ENCODE measurements at regions not wholly inside any gene's neighbourhood (a gene's known extent, or its start where the extent isn't known, plus 50 kb on each side); places are given as distances from the start of the nearest gene placed in this dataset.

DNA sequence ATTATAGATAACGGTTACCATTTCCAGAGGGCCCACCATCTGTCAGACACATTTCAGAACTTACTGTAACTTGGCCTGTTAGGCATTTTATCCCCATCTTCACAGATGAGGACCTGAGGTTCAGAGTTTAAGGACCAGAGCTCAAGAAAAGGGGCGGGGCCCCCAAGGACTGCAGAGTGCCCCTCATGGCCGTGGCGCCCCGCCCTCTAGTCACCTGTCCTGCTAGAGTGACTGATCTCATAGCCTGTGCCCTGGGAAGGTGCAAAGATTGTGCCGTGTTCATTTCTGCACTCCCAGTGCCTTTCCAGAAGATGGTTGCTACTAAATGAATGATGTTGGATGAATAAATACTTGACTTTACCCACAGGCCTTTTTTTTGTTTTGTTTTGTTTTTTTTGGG lies 107.0 kb downstream of the XRCC2 start:
- no TSS peak for BruUV-seq (replicated peaks)
- POLR2A ChIA-PET (ENCODE audit: unreplicated experiment) = no interaction called here
- Histone ChIP-seq H3K56ac (ENCODE audit: extremely low read depth, insufficient read depth, low read length) (no peak overlapping the region), H3K27ac (ENCODE audit: insufficient read depth, low read length) (no peak overlapping the region), H3K27me3 (ENCODE audit: control insufficient read depth, insufficient read depth, low read length) (peaks cover 3% of the 10 kb centered on the region; the same call in 1 of the 2 replicates), H3K4me2 (ENCODE audit: low read depth, low read length) (no peak overlapping the region), H2BK120ac (ENCODE audit: low read depth, low read length) (no peak overlapping the region), H2AFZ (replicated peaks; ENCODE audit: low read length, poor library complexity) (no peak overlapping the region), H2BK15ac (ENCODE audit: low read depth, low read length) (no peak overlapping the region), H3K9ac (ENCODE audit: low read depth, low read length) (no peak overlapping the region), H3K9me3 (ENCODE audit: control insufficient read depth, insufficient read depth, low read length) (no peaks in the 10 kb centered on the region), H2BK20ac (ENCODE audit: low read depth, low read length) (no peak overlapping the region), H3K23ac (ENCODE audit: low read depth, low read length) (no peak overlapping the region), H2BK5ac (ENCODE audit: low read depth, low read length, poor library complexity, severe bottlenecking) (no peak overlapping the region), H3K36me3 (ENCODE audit: control insufficient read depth, insufficient read depth, low read length) (no peaks in the 10 kb centered on the region), H2AK9ac (replicated peaks; ENCODE audit: low read depth, low read length, poor library complexity) (no peak overlapping the region), H3K4ac (ENCODE audit: low read depth, low read length) (no peak overlapping the region), H4K8ac (ENCODE audit: low read depth in 2 of 2, low read length in 2 of 2) (no peak overlapping the region), H4K20me1 (ENCODE audit: insufficient read depth, low read length) (no peaks in the 10 kb centered on the region), H3K18ac (ENCODE audit: low read depth, low read length) (no peak overlapping the region), H3K4me3 (ENCODE audit: insufficient read depth, low read depth, low read length) (no peak overlapping the region), H2AK5ac (ENCODE audit: low read depth, low read length) (no peak overlapping the region), H3K9me1 (ENCODE audit: insufficient read depth, low read length) (no peaks in the 10 kb centered on the region), H3K14ac (replicated peaks; ENCODE audit: low read depth, low read length) (no peak overlapping the region), H3K79me1 (ENCODE audit: low read depth in 1 of 2, low read length in 2 of 2) (no peaks in the 10 kb centered on the region), H4K5ac (ENCODE audit: low read depth, low read length) (no peak overlapping the region), H3K4me1 (ENCODE audit: control insufficient read depth, insufficient read depth, low read length) (no peaks in the 10 kb centered on the region), H4K91ac (ENCODE audit: insufficient read depth, low read depth, low read length) (no peak overlapping the region)
- intact Hi-C loops (cut with micrococcal nuclease) (no loop called here), in situ Hi-C loops (cut with MboI; ENCODE audit: low sequenced_read_pairs) (no loop called here), dilution Hi-C loops (cut with HindIII; ENCODE audit: low sequenced_read_pairs, unreplicated experiment) (no loop called here)
- CTCF ChIA-PET = no interaction called here
- ATAC-seq (ENCODE audit: low read depth) = no peak
- TF ChIP-seq MAZ (IDR thresholded peaks at IDR 0.05; ENCODE audit: borderline replicate concordance, low read depth, low read length) (no peak), MAFK (IDR thresholded peaks at IDR 0.05; ENCODE audit: low read depth, low read length) (no peak), FOS (IDR thresholded peaks at IDR 0.05; ENCODE audit: low read depth, low read length) (no peak), RCOR1 (IDR thresholded peaks at IDR 0.05; ENCODE audit: insufficient replicate concordance, low read length) (no peak), BHLHE40 (IDR thresholded peaks at IDR 0.05; ENCODE audit: low read depth, low read length) (no peak), RAD21 (IDR thresholded peaks at IDR 0.05; ENCODE audit: low read length) (no peak), NFE2L2 (IDR thresholded peaks at IDR 0.05; ENCODE audit: low read depth, low read length) (no peak)
- TF ChIP-seq, protein P1, sequence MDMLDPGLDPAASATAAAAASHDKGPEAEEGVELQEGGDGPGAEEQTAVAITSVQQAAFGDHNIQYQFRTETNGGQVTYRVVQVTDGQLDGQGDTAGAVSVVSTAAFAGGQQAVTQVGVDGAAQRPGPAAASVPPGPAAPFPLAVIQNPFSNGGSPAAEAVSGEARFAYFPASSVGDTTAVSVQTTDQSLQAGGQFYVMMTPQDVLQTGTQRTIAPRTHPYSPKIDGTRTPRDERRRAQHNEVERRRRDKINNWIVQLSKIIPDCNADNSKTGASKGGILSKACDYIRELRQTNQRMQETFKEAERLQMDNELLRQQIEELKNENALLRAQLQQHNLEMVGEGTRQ (IDR thresholded peaks at IDR 0.05; ENCODE audit: low read depth, low read length) = no peak
- TF ChIP-seq, protein P2, sequence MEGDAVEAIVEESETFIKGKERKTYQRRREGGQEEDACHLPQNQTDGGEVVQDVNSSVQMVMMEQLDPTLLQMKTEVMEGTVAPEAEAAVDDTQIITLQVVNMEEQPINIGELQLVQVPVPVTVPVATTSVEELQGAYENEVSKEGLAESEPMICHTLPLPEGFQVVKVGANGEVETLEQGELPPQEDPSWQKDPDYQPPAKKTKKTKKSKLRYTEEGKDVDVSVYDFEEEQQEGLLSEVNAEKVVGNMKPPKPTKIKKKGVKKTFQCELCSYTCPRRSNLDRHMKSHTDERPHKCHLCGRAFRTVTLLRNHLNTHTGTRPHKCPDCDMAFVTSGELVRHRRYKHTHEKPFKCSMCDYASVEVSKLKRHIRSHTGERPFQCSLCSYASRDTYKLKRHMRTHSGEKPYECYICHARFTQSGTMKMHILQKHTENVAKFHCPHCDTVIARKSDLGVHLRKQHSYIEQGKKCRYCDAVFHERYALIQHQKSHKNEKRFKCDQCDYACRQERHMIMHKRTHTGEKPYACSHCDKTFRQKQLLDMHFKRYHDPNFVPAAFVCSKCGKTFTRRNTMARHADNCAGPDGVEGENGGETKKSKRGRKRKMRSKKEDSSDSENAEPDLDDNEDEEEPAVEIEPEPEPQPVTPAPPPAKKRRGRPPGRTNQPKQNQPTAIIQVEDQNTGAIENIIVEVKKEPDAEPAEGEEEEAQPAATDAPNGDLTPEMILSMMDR (conservative IDR thresholded peaks at IDR 0.05; ENCODE audit: low read depth, low read length) = no peak
- TF ChIP-seq, protein P3, sequence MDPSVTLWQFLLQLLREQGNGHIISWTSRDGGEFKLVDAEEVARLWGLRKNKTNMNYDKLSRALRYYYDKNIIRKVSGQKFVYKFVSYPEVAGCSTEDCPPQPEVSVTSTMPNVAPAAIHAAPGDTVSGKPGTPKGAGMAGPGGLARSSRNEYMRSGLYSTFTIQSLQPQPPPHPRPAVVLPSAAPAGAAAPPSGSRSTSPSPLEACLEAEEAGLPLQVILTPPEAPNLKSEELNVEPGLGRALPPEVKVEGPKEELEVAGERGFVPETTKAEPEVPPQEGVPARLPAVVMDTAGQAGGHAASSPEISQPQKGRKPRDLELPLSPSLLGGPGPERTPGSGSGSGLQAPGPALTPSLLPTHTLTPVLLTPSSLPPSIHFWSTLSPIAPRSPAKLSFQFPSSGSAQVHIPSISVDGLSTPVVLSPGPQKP (IDR thresholded peaks at IDR 0.05; ENCODE audit: borderline replicate concordance, low read depth, low read length) = no peak
- DNase-seq = no peak
- WGBS, 2 experiments (ENCODE audit: extremely low coverage in 2 of 2, insufficient read length in 1 of 2) = no CpG with 5 or more reads among the region's 6 CpGs
